HEK293 (cell line): ENCODE measurements at regions not wholly inside any gene's neighbourhood (a gene's known extent, or its start where the extent isn't known, plus 50 kb on each side); places are given as distances from the start of the nearest gene placed in this dataset.

Experiments
- CTCF ChIA-PET: fragments of 350-600 bp; formaldehyde crosslinking; extraction: SDS; loops from one replicate; lab custom pipeline; 2021; ENCODE audit warnings: antibody characterized with exemption; lab: Yijun Ruan, JAX
- POLR2A ChIA-PET: fragments of 300-600 bp; formaldehyde crosslinking; extraction: SDS; loops from one replicate; lab custom pipeline; 2020; ENCODE audit warnings: antibody characterized with exemption, inconsistent platforms; lab: Yijun Ruan, JAX
- H3K27ac ChIP-seq: fragments of 200-500 bp; sonication (Bioruptor generic); 2 replicates; pipeline ENCODE4 v1.5.1; 2014; ENCODE audit warnings: low read depth, low read length, control low read depth, inconsistent platforms; ENCODE audit errors: extremely low read depth
- H3K36me3 ChIP-seq, 2 experiments: fragments of 200-500 bp in 1 of 2; sonication (Bioruptor generic) in 1 of 2; 1 replicate in 1 of 2; 2 replicates in 1 of 2; pipeline ENCODE4 v1.5.1; 2014 to 2017; ENCODE audit warnings: inconsistent platforms in 2 of 2, low read length in 2 of 2; ENCODE audit not compliant: control insufficient read depth in 2 of 2, insufficient read depth in 1 of 2
- H3K4me1 ChIP-seq: fragments of 200-500 bp; sonication (Bioruptor generic); 2 replicates; pipeline ENCODE4 v1.5.1; 2014; ENCODE audit warnings: mild to moderate bottlenecking, low read length, inconsistent platforms; ENCODE audit not compliant: control insufficient read depth, insufficient read depth
- H3K4me3 ChIP-seq: 2 replicates; pipeline ENCODE4 v1.5.1; 2011; ENCODE audit warnings: low read depth, mild to moderate bottlenecking, control low read depth, low read length, moderate library complexity
- H3K9me3 ChIP-seq: fragments of 200-500 bp; sonication (Bioruptor generic); 2 replicates; pipeline ENCODE4 v1.5.1; 2014; ENCODE audit warnings: low read depth, low read length, inconsistent platforms; ENCODE audit not compliant: control insufficient read depth, insufficient read depth
- GLIS2 ChIP-seq: fragments of 450-650 bp; formaldehyde crosslinking; IDR thresholded peaks from 2 replicates; pipeline ENCODE4 v1.5.1; 2016; ENCODE audit warnings: missing biosample characterization, missing genetic modification characterization
- HOXC10 ChIP-seq: sonication (generic); formaldehyde crosslinking; IDR thresholded peaks from 2 replicates; pipeline ENCODE4 v1.8.1; 2023; ENCODE audit warnings: mild to moderate bottlenecking, missing genetic modification reagents
- KLF10 ChIP-seq: fragments of 450-650 bp; IDR thresholded peaks from 2 replicates; pipeline ENCODE4 v1.5.1; 2018; ENCODE audit warnings: missing biosample characterization, mild to moderate bottlenecking, missing genetic modification characterization
- ZBTB8A ChIP-seq: fragments of 450-650 bp; formaldehyde crosslinking; IDR thresholded peaks from 2 replicates; pipeline ENCODE4 v1.5.1; 2016; ENCODE audit warnings: missing biosample characterization, missing genetic modification characterization
- ZIC2 ChIP-seq: fragments of 450-650 bp; formaldehyde crosslinking; IDR thresholded peaks from 2 replicates; pipeline ENCODE4 v1.5.1; 2016; ENCODE audit warnings: missing biosample characterization, missing genetic modification characterization
- ZNF121 ChIP-seq: fragments of 450-650 bp; formaldehyde crosslinking; IDR thresholded peaks from 2 replicates; pipeline ENCODE4 v1.5.1; 2016; ENCODE audit warnings: missing biosample characterization, missing genetic modification characterization
- ZNF175 ChIP-seq: fragments of 450-650 bp; formaldehyde crosslinking; IDR thresholded peaks from 2 replicates; pipeline ENCODE4 v1.5.1; 2016; ENCODE audit warnings: missing biosample characterization, missing genetic modification characterization
- ZNF202 ChIP-seq: fragments of 450-650 bp; formaldehyde crosslinking; IDR thresholded peaks from 2 replicates; pipeline ENCODE4 v1.5.1; 2016; ENCODE audit warnings: missing biosample characterization, missing genetic modification characterization, borderline replicate concordance
- ZNF311 ChIP-seq: fragments of 450-650 bp; formaldehyde crosslinking; IDR thresholded peaks from 2 replicates; pipeline ENCODE4 v1.5.1; 2017; ENCODE audit warnings: missing biosample characterization, missing genetic modification characterization, borderline replicate concordance
- ZNF335 ChIP-seq: fragments of 450-650 bp; formaldehyde crosslinking; conservative IDR thresholded peaks from 2 replicates; pipeline ENCODE4 v1.5.1; 2016; ENCODE audit warnings: missing biosample characterization, missing genetic modification characterization
- ZNF423 ChIP-seq: fragments of 450-650 bp; formaldehyde crosslinking; IDR thresholded peaks from 2 replicates; pipeline ENCODE4 v1.5.1; 2016; ENCODE audit warnings: missing biosample characterization, missing genetic modification characterization
- ZNF501 ChIP-seq: fragments of 450-650 bp; formaldehyde crosslinking; IDR thresholded peaks from 2 replicates; pipeline ENCODE4 v1.5.1; 2016; ENCODE audit warnings: missing biosample characterization, missing genetic modification characterization
- ZNF514 ChIP-seq: fragments of 450-650 bp; formaldehyde crosslinking; IDR thresholded peaks from 2 replicates; pipeline ENCODE4 v1.5.1; 2016; ENCODE audit warnings: missing biosample characterization, missing genetic modification characterization
- ZNF610 ChIP-seq: fragments of 450-650 bp; formaldehyde crosslinking; IDR thresholded peaks from 2 replicates; pipeline ENCODE4 v1.5.1; 2016; ENCODE audit warnings: missing biosample characterization, missing genetic modification characterization, borderline replicate concordance
- ZNF658 ChIP-seq: fragments of 450-650 bp; formaldehyde crosslinking; IDR thresholded peaks from 2 replicates; pipeline ENCODE4; 2016; ENCODE audit warnings: missing biosample characterization, missing genetic modification characterization
- ZNF660 ChIP-seq: fragments of 450-650 bp; IDR thresholded peaks from 2 replicates; pipeline ENCODE4 v1.5.1; 2018; ENCODE audit warnings: missing biosample characterization, mild to moderate bottlenecking, missing genetic modification characterization
- ZNF768 ChIP-seq: fragments of 450-650 bp; formaldehyde crosslinking; IDR thresholded peaks from 2 replicates; pipeline ENCODE4 v1.5.1; 2018; ENCODE audit warnings: missing biosample characterization, mild to moderate bottlenecking, missing genetic modification characterization
- TF ChIP-seq, protein P1 (sequence below): fragments of 450-650 bp; formaldehyde crosslinking; IDR thresholded peaks from 2 replicates; pipeline ENCODE4 v1.5.1; 2016; ENCODE audit warnings: missing biosample characterization, missing genetic modification characterization
- TF ChIP-seq, protein P2 (sequence below): fragments of 450-650 bp; formaldehyde crosslinking; IDR thresholded peaks from 2 replicates; pipeline ENCODE4 v1.5.1; 2017; ENCODE audit warnings: missing biosample characterization, missing genetic modification characterization
- TF ChIP-seq, protein P3 (sequence below): fragments of 450-650 bp; formaldehyde crosslinking; IDR thresholded peaks from 2 replicates; pipeline ENCODE4 v1.5.1; 2016; ENCODE audit warnings: missing biosample characterization, missing genetic modification characterization
- TF ChIP-seq, protein P4 (sequence below): fragments of 450-650 bp; formaldehyde crosslinking; IDR thresholded peaks from 2 replicates; pipeline ENCODE4 v1.5.1; 2016; ENCODE audit warnings: missing biosample characterization, missing genetic modification characterization

DNA sequence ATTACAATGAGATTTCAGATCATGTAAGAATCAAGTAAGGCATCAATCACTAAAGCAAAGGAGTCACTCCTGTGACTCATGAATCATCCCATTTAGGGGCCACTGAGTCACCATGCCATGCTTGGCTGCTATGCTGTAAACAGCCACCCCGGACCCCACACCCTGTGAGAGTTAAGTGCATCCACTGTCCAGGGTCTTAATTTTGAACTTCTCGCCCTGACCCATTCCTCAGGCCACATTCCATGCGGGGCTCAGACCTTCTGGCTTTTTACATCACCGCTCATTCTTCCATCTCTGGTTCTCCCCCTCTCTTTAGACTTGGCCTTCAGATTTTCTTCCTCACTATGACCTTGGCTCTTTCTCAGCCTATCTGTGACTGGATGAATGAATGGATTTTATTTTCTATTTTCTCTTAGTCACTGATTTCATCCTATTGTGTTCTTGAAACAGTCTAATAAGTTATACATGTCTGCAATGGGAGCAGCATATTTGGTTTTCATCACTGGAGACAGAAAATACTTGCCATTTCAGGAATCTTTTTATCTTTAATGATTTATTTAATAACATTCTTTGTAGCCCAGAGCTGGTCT lies 239.6 kb downstream of the SKIDA1 start:
- no peaks in the 10 kb centered on the region for H3K36me3 ChIP-seq
- H3K27ac ChIP-seq, result no peak overlapping the region
- TF ChIP-seq, protein P1, sequence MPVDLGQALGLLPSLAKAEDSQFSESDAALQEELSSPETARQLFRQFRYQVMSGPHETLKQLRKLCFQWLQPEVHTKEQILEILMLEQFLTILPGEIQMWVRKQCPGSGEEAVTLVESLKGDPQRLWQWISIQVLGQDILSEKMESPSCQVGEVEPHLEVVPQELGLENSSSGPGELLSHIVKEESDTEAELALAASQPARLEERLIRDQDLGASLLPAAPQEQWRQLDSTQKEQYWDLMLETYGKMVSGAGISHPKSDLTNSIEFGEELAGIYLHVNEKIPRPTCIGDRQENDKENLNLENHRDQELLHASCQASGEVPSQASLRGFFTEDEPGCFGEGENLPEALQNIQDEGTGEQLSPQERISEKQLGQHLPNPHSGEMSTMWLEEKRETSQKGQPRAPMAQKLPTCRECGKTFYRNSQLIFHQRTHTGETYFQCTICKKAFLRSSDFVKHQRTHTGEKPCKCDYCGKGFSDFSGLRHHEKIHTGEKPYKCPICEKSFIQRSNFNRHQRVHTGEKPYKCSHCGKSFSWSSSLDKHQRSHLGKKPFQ (tag by site-specific recombination), result no peak
- TF ChIP-seq ZNF501 (tag by site-specific recombination) (no peak), ZNF175 (no peak), ZNF311 (tag by site-specific recombination) (no peak), ZNF768 (tag by site-specific recombination) (no peak), ZNF660 (tag by site-specific recombination) (no peak), ZNF423 (tag by site-specific recombination) (no peak), GLIS2 (tag by site-specific recombination) (0 out of 2 replicates have a peak, but pooled peaks have one; percentile 13)
- H3K4me3 ChIP-seq, result no peak overlapping the region
- ChIA-PET CTCF (interaction anchor here (0.6 kb wide), 2 partner anchors 50 to 411 kb away, joined by 3 to 4 read pairs; no protein-coding TSS in a partner anchor), POLR2A (interaction anchor here (0.6 kb wide), 1 partner anchor 201 kb away, joined by 3 read pairs; no protein-coding TSS in a partner anchor)
- no peaks in the 10 kb centered on the region for H3K9me3 ChIP-seq
- no peaks in the 10 kb centered on the region for H3K4me1 ChIP-seq

DNA sequence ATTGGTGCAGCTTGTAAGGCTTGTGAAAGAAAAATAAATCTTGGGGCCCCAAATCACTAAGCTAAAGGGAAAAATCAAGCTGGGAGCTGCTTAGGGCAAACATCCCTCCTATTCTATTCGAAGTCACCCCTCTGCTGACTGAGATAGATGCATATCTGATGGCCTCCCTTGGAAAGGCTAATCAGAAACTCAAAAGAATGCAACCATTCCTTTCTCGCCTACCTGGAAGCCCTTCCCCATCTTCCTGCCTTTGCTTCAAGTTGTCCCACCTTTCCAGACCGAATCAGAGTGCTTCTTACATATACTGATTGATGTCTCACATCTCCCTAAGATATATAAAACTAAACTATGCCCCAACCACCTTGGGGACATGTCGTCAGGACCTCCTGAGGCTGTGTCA lies 240.3 kb downstream of the SKIDA1 start:
- CTCF ChIA-PET, result interaction anchor here (0.6 kb wide), 1 partner anchor 411 kb away, joined by 3 read pairs; no protein-coding TSS in a partner anchor
- TF ChIP-seq ZNF658 (tag by site-specific recombination), result no peak
- TF ChIP-seq, protein P2, sequence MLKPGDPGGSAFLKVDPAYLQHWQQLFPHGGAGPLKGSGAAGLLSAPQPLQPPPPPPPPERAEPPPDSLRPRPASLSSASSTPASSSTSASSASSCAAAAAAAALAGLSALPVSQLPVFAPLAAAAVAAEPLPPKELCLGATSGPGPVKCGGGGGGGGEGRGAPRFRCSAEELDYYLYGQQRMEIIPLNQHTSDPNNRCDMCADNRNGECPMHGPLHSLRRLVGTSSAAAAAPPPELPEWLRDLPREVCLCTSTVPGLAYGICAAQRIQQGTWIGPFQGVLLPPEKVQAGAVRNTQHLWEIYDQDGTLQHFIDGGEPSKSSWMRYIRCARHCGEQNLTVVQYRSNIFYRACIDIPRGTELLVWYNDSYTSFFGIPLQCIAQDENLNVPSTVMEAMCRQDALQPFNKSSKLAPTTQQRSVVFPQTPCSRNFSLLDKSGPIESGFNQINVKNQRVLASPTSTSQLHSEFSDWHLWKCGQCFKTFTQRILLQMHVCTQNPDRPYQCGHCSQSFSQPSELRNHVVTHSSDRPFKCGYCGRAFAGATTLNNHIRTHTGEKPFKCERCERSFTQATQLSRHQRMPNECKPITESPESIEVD, result no peak
- no peak for TF ChIP-seq ZNF175
- TF ChIP-seq ZNF121 (tag by site-specific recombination), result no peak
- no peak for TF ChIP-seq ZIC2
- no peak for TF ChIP-seq KLF10 (tag by site-specific recombination)
- no peak for TF ChIP-seq HOXC10 (CRISPR knock-in tag)
- TF ChIP-seq, protein P3, sequence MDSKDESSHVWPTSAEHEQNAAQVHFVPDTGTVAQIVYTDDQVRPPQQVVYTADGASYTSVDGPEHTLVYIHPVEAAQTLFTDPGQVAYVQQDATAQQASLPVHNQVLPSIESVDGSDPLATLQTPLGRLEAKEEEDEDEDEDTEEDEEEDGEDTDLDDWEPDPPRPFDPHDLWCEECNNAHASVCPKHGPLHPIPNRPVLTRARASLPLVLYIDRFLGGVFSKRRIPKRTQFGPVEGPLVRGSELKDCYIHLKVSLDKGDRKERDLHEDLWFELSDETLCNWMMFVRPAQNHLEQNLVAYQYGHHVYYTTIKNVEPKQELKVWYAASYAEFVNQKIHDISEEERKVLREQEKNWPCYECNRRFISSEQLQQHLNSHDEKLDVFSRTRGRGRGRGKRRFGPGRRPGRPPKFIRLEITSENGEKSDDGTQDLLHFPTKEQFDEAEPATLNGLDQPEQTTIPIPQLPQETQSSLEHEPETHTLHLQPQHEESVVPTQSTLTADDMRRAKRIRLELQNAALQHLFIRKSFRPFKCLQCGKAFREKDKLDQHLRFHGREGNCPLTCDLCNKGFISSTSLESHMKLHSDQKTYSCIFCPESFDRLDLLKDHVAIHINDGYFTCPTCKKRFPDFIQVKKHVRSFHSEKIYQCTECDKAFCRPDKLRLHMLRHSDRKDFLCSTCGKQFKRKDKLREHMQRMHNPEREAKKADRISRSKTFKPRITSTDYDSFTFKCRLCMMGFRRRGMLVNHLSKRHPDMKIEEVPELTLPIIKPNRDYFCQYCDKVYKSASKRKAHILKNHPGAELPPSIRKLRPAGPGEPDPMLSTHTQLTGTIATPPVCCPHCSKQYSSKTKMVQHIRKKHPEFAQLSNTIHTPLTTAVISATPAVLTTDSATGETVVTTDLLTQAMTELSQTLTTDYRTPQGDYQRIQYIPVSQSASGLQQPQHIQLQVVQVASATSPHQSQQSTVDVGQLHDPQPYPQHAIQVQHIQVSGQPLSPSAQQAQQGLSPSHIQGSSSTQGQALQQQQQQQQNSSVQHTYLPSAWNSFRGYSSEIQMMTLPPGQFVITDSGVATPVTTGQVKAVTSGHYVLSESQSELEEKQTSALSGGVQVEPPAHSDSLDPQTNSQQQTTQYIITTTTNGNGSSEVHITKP, result no peak
- TF ChIP-seq, protein P4, sequence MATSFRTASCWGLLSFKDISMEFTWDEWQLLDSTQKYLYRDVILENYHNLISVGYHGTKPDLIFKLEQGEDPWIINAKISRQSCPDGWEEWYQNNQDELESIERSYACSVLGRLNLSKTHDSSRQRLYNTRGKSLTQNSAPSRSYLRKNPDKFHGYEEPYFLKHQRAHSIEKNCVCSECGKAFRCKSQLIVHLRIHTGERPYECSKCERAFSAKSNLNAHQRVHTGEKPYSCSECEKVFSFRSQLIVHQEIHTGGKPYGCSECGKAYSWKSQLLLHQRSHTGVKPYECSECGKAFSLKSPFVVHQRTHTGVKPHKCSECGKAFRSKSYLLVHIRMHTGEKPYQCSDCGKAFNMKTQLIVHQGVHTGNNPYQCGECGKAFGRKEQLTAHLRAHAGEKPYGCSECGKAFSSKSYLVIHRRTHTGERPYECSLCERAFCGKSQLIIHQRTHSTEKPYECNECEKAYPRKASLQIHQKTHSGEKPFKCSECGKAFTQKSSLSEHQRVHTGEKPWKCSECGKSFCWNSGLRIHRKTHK (tag by site-specific recombination), result no peak
- TF ChIP-seq ZNF202 (tag by site-specific recombination), result no peak
- no peak for TF ChIP-seq ZNF610
- TF ChIP-seq ZNF335 (tag by site-specific recombination), result no peak
- no peak for TF ChIP-seq ZNF768 (tag by site-specific recombination)
- TF ChIP-seq ZNF514 (tag by site-specific recombination), result no peak
- TF ChIP-seq ZBTB8A (tag by site-specific recombination), result no peak
- Histone ChIP-seq H3K4me1 (no peaks in the 10 kb centered on the region), H3K4me3 (no peak overlapping the region), H3K36me3 (no peaks in the 10 kb centered on the region), H3K9me3 (no peaks in the 10 kb centered on the region), H3K27ac (no peak overlapping the region)
- POLR2A ChIA-PET, result interaction anchor here (0.6 kb wide), 1 partner anchor 202 kb away, joined by 3 read pairs; no protein-coding TSS in a partner anchor
